ENCODE measurements at regions not wholly inside any gene's neighbourhood (a gene's known extent, or its start where the extent isn't known, plus 50 kb on each side); places are given as distances from the start of the nearest gene placed in this dataset.
A peak's percentile ranks its signal among the peaks of the same experiment; 100 is the strongest.

GRCh38 chr18:72667932-72668331 is 123.8 kb upstream of the CBLN2 start:
- ChIA-PET CTCF (interaction anchor here (1.4 kb wide), 1 partner anchor 19 kb away, joined by 4 read pairs; no protein-coding TSS in a partner anchor), POLR2A (no interaction called here)
- no peak overlapping the region for H3K27ac ChIP-seq (ENCODE audit: low read length in 2 of 2)
- H3K36me3 ChIP-seq (replicated peaks in 1 of 2; ENCODE audit: control extremely low read depth in 1 of 2, control insufficient read depth in 1 of 2, extremely low read depth in 1 of 2, insufficient read depth in 2 of 2, low read length in 1 of 2), result no peaks in the 10 kb centered on the region
- no peaks in the 10 kb centered on the region for H3K79me2 ChIP-seq (ENCODE audit: control insufficient read depth, insufficient read depth, low read length)
- H3K27me3 Mint-ChIP-seq, result no peaks in the 10 kb centered on the region
- no peak overlapping the region for H3K4me3 ChIP-seq (ENCODE audit: control extremely low read depth in 1 of 5, extremely low read depth in 1 of 5, insufficient read depth in 1 of 5, low read depth in 2 of 5, low read length in 4 of 5)
- no peaks in the 10 kb centered on the region for H3K4me1 ChIP-seq (ENCODE audit: control insufficient read depth in 2 of 2, insufficient read depth in 2 of 2, low read length in 2 of 2)
- H4K20me1 ChIP-seq (ENCODE audit: control insufficient read depth, insufficient read depth, low read length, poor library complexity, severe bottlenecking), result no peaks in the 10 kb centered on the region
- DNase-seq, result no peak
- no peak overlapping the region for H3K4me3 Mint-ChIP-seq
- peaks cover 0 to 3% (median 0%) of the 10 kb centered on the region in 4 experiments for H3K27me3 ChIP-seq (replicated peaks in 1 of 4; ENCODE audit: control extremely low read depth in 1 of 4, control insufficient read depth in 3 of 4, insufficient read depth in 4 of 4, low read length in 3 of 4)
- H3K9me3 Mint-ChIP-seq (ENCODE audit: insufficient read depth), result no peaks in the 10 kb centered on the region
- H3K9ac ChIP-seq (ENCODE audit: low read length), result no peak overlapping the region
- no peaks in the 10 kb centered on the region for H3K9me3 ChIP-seq (ENCODE audit: control extremely low read depth in 1 of 3, control insufficient read depth in 2 of 3, insufficient read depth in 1 of 3, low read length in 2 of 3)
- no peak for ATAC-seq (ENCODE audit: low read depth)
- H2AFZ ChIP-seq (ENCODE audit: insufficient read depth, low read depth, low read length, poor library complexity, severe bottlenecking), result no peak overlapping the region
- no peak overlapping the region for H3K27ac Mint-ChIP-seq
- TF ChIP-seq EZH2 (IDR thresholded peaks at IDR 0.05; ENCODE audit: borderline replicate concordance, insufficient read depth, low read depth, low read length, poor library complexity, severe bottlenecking), result no peak
- no peak for TF ChIP-seq CTCF (IDR thresholded peaks at IDR 0.05)
- WGBS (ENCODE audit: insufficient coverage), result 90% methylated on average over 6 of the region's 6 CpGs
- intact Hi-C loops (cut with micrococcal nuclease), result no loop called here
- H3K4me2 ChIP-seq (replicated peaks; ENCODE audit: low read depth, low read length, poor library complexity, severe bottlenecking), result no peak overlapping the region
- no peaks in the 10 kb centered on the region for H3K4me1 Mint-ChIP-seq

- intact Hi-C loops (cut with micrococcal nuclease), result no loop called here
- H3K27ac Mint-ChIP-seq, result no peak overlapping the region
- TF ChIP-seq CTCF (IDR thresholded peaks at IDR 0.05) (peak; percentile 72), EZH2 (IDR thresholded peaks at IDR 0.05; ENCODE audit: borderline replicate concordance, insufficient read depth, low read depth, low read length, poor library complexity, severe bottlenecking) (no peak)
- ChIA-PET POLR2A (no interaction called here), CTCF (interaction anchor here (0.7 to 1.6 kb wide), 5 partner anchors 8 to 261 kb away, joined by 3 to 5 read pairs (median 4); no protein-coding TSS in a partner anchor)
- H3K9me3 Mint-ChIP-seq (ENCODE audit: insufficient read depth), result no peaks in the 10 kb centered on the region
- Histone ChIP-seq H3K9ac (ENCODE audit: low read length) (no peak overlapping the region), H3K4me3 (ENCODE audit: control extremely low read depth in 1 of 5, extremely low read depth in 1 of 5, insufficient read depth in 1 of 5, low read depth in 2 of 5, low read length in 4 of 5) (no peak overlapping the region), H3K27ac (ENCODE audit: low read length in 2 of 2) (no peak overlapping the region), H4K20me1 (ENCODE audit: control insufficient read depth, insufficient read depth, low read length, poor library complexity, severe bottlenecking) (no peaks in the 10 kb centered on the region), H3K36me3 (replicated peaks in 1 of 2; ENCODE audit: control extremely low read depth in 1 of 2, control insufficient read depth in 1 of 2, extremely low read depth in 1 of 2, insufficient read depth in 2 of 2, low read length in 1 of 2) (no peaks in the 10 kb centered on the region), H3K27me3 (replicated peaks in 1 of 4; ENCODE audit: control extremely low read depth in 1 of 4, control insufficient read depth in 3 of 4, insufficient read depth in 4 of 4, low read length in 3 of 4) (no peaks in the 10 kb centered on the region), H3K79me2 (ENCODE audit: control insufficient read depth, insufficient read depth, low read length) (no peaks in the 10 kb centered on the region), H2AFZ (ENCODE audit: insufficient read depth, low read depth, low read length, poor library complexity, severe bottlenecking) (no peak overlapping the region), H3K4me1 (ENCODE audit: control insufficient read depth in 2 of 2, insufficient read depth in 2 of 2, low read length in 2 of 2) (no peaks in the 10 kb centered on the region), H3K4me2 (replicated peaks; ENCODE audit: low read depth, low read length, poor library complexity, severe bottlenecking) (no peak overlapping the region), H3K9me3 (ENCODE audit: control extremely low read depth in 1 of 3, control insufficient read depth in 2 of 3, insufficient read depth in 1 of 3, low read length in 2 of 3) (no peaks in the 10 kb centered on the region)
- peak; percentile 42 for DNase-seq
- WGBS (ENCODE audit: insufficient coverage), result 72% methylated on average over 2 of the region's 3 CpGs
- no peaks in the 10 kb centered on the region for H3K4me1 Mint-ChIP-seq
- peak; percentile 43 for ATAC-seq (ENCODE audit: low read depth)
- H3K4me3 Mint-ChIP-seq, result no peak overlapping the region
- no peaks in the 10 kb centered on the region for H3K27me3 Mint-ChIP-seq
Measured at GRCh38 chr18:72652990-72653593, 109.0 kb upstream of the CBLN2 start.
